ENCODE measurements at regions not wholly inside any gene's neighbourhood (a gene's known extent, or its start where the extent isn't known, plus 50 kb on each side); places are given as distances from the start of the nearest gene placed in this dataset.

GRCh38 chr3:24780991-24781390 is 286.3 kb upstream of the THRB start:
- H3K4me2 ChIP-seq (ENCODE audit: control insufficient read depth, insufficient read depth): no peak overlapping the region
- no peaks in the 10 kb centered on the region for H3K27me3 ChIP-seq (replicated peaks in 1 of 2; ENCODE audit: control insufficient read depth in 2 of 2, insufficient read depth in 2 of 2, low read length in 1 of 2)
- H3K9me3 ChIP-seq (replicated peaks; ENCODE audit: control insufficient read depth, insufficient read depth, low read length): no peaks in the 10 kb centered on the region; the same call in 1 of the 3 replicates
- H3K9ac ChIP-seq (ENCODE audit: control insufficient read depth, insufficient read depth, low read length): no peak overlapping the region
- H4K20me1 ChIP-seq (ENCODE audit: control insufficient read depth, insufficient read depth): no peaks in the 10 kb centered on the region
- H2AFZ ChIP-seq (ENCODE audit: control insufficient read depth, low read depth, low read length): no peak overlapping the region
- no peak for TF ChIP-seq NFYA (IDR thresholded peaks at IDR 0.05; ENCODE audit: borderline replicate concordance, low read depth, low read length)
- no peak for TF ChIP-seq ZSCAN29 (IDR thresholded peaks at IDR 0.05)
- TF ChIP-seq SIN3A (IDR thresholded peaks at IDR 0.05; ENCODE audit: low read depth, low read length): no peak
- TF ChIP-seq TCF3 (IDR thresholded peaks at IDR 0.05; ENCODE audit: borderline replicate concordance, insufficient read depth, low read depth, low read length): no peak
- TF ChIP-seq HDGF (IDR thresholded peaks at IDR 0.05): no peak
- TF ChIP-seq NRF1 (conservative IDR thresholded peaks at IDR 0.05; ENCODE audit: low read depth, low read length): no peak
- no peak for TF ChIP-seq CEBPZ (IDR thresholded peaks at IDR 0.05; ENCODE audit: low read depth, low read length)
- TF ChIP-seq RELA (IDR thresholded peaks at IDR 0.05; ENCODE audit: borderline replicate concordance, partially characterized antibody): no peak
- no peak for TF ChIP-seq BCL3 (IDR thresholded peaks at IDR 0.05; ENCODE audit: borderline replicate concordance, insufficient read depth, low read depth, low read length, poor library complexity, severe bottlenecking)
- no peak for TF ChIP-seq JUND (IDR thresholded peaks at IDR 0.05; ENCODE audit: low read depth, low read length)
- no peak for TF ChIP-seq KLF5 (IDR thresholded peaks at IDR 0.05; ENCODE audit: partially characterized antibody)
- no peak for TF ChIP-seq BRCA1 (IDR thresholded peaks at IDR 0.05; ENCODE audit: low read depth, low read length)
- TF ChIP-seq NR2C2 (IDR thresholded peaks at IDR 0.05; ENCODE audit: borderline replicate concordance, control insufficient read depth, insufficient read length, low read depth): no peak
- no peak for TF ChIP-seq FOXM1 (IDR thresholded peaks at IDR 0.05; ENCODE audit: low read depth, low read length)
- TF ChIP-seq CHD2 (IDR thresholded peaks at IDR 0.05; ENCODE audit: borderline replicate concordance, low read depth, low read length): no peak
- no peak for TF ChIP-seq RELB (IDR thresholded peaks at IDR 0.05; ENCODE audit: low read depth)
- no peak for TF ChIP-seq USF1 (IDR thresholded peaks at IDR 0.05; ENCODE audit: borderline replicate concordance, extremely low read length, insufficient read depth, low read depth, low read length)
- no peak for TF ChIP-seq STAT3 (IDR thresholded peaks at IDR 0.05; ENCODE audit: low read depth, low read length)
- SMC1A ChIA-PET (ENCODE audit: uncharacterized antibody, unreplicated experiment): no interaction called here
- 0% methylated on average over 2 of the region's 2 CpGs for WGBS (ENCODE audit: insufficient coverage, insufficient replicate concordance, low lambda C conversion rate, missing lambda C conversion rate)
- no peak for FAIRE-seq
- no peak for DNase-seq (ENCODE audit: low read depth, low spot score)
- RAD21 ChIA-PET (ENCODE audit: unreplicated experiment): no interaction called here
- H3K36me3 ChIP-seq (ENCODE audit: control insufficient read depth in 2 of 2, insufficient read depth in 2 of 2, low read length in 1 of 2): no peaks in the 10 kb centered on the region
- POLR2A ChIA-PET: no interaction called here
- no peak overlapping the region for H3K4me3 ChIP-seq
- no peaks in the 10 kb centered on the region for H3K4me1 ChIP-seq (ENCODE audit: control insufficient read depth, insufficient read depth, low read length)
- CTCF ChIA-PET: no interaction called here
- no TSS peak for BruUV-seq (replicated peaks)
- ATAC-seq: no peak
- intact Hi-C loops (cut with micrococcal nuclease; ENCODE audit: unreplicated experiment) (no loop called here), in situ Hi-C loops (cut with MboI) (no loop called here)
- no peak overlapping the region for H3K27ac ChIP-seq (ENCODE audit: control insufficient read depth, insufficient read depth)
- no peaks in the 10 kb centered on the region for H3K79me2 ChIP-seq (ENCODE audit: control insufficient read depth, insufficient read depth, low read length)

Data from GM12878 (cell line).